Activated CD8-positive, alpha-beta T cell treated with anti-CD3 and anti-CD28 coated beads for 36 hours (primary cell): ENCODE measurements at regions not wholly inside any gene's neighbourhood (a gene's known extent, or its start where the extent isn't known, plus 50 kb on each side); places are given as distances from the start of the nearest gene placed in this dataset.

Experiments used
- ATAC-seq: fragments of 200-7000 bp; cut with Tn5 transposase; one replicate; pipeline ENCODE4 v1.10.0; 2021; ENCODE audit warnings: mild to moderate bottlenecking, moderate library complexity
- CTCF ChIA-PET: fragments of 350-600 bp; sonication (Branson Sonifier 250); formaldehyde crosslinking; loops from one replicate; lab custom pipeline; 2021; ENCODE audit warnings: antibody characterized with exemption; lab: Charles Lee
- POLR2A ChIA-PET: fragments of 350-600 bp; sonication (Branson Sonifier 250); formaldehyde crosslinking; loops from one replicate; lab custom pipeline; 2021; ENCODE audit warnings: antibody characterized with exemption; lab: Charles Lee
- DNase-seq: peaks from one replicate; pipeline ENCODE4 v3.0.0-alpha.2; 2020
- H3K27ac Mint-ChIP-seq: one replicate; pipeline ENCODE4 v1.8.0; 2021; ENCODE audit warnings: mild to moderate bottlenecking, mixed read lengths
- H3K27me3 Mint-ChIP-seq: one replicate; pipeline ENCODE4 v1.8.0; 2021; ENCODE audit warnings: mixed read lengths
- H3K36me3 Mint-ChIP-seq: one replicate; pipeline ENCODE4 v1.8.0; 2021; ENCODE audit warnings: low read depth, mixed read lengths
- H3K4me1 Mint-ChIP-seq: one replicate; pipeline ENCODE4 v1.8.0; 2021; ENCODE audit warnings: low read depth, mixed read lengths
- H3K4me3 Mint-ChIP-seq: one replicate; pipeline ENCODE4 v1.8.0; 2021; ENCODE audit warnings: mild to moderate bottlenecking, moderate library complexity, mixed read lengths
- H3K9me3 Mint-ChIP-seq: one replicate; pipeline ENCODE4 v1.8.0; 2021; ENCODE audit warnings: mixed read lengths
- intact Hi-C: fragments of 100-400 bp; cut with micrococcal nuclease; formaldehyde crosslinking; loops from one replicate; pipeline ENCODE4 v1.10.0; 2022
- TF ChIP-seq, protein P1 (sequence below): fragments of 200-600 bp; IDR thresholded peaks from one replicate; pipeline ENCODE4 v1.8.0; 2022; ENCODE audit warnings: antibody characterized with exemption, mild to moderate bottlenecking

DNA sequence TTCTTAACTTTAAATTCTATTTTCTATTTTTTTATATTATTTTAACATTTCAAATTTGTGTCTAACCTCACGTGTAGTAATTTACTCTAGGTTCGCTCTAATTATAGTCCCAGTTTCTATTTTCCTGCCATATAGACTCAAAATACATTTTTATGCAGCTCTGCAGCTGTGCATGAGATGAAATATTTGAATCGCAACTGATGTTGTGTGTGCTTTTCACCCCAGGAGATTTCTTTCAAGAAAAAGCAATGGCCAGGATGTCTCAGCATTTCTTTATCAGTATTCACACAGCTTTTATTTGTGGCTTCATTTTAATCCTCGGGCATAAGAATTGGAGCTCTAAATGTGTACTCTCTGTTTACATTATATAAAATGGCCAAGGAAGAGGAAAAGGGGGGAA, 157.6 kb downstream of the HDGFL1 start:
- Mint-ChIP-seq H3K27ac (no peak overlapping the region), H3K27me3 (no peaks in the 10 kb centered on the region), H3K36me3 (no peaks in the 10 kb centered on the region), H3K4me1 (no peaks in the 10 kb centered on the region), H3K9me3 (peaks cover 3% of the 10 kb centered on the region), H3K4me3 (no peak overlapping the region)
- POLR2A ChIA-PET = no interaction called here
- intact Hi-C loops = no loop called here
- CTCF ChIA-PET = interaction anchor here (0.6 kb wide), 1 partner anchor 9 kb away, joined by 4 read pairs; no protein-coding TSS in a partner anchor
- ATAC-seq (no peak), DNase-seq (no peak)
- TF ChIP-seq, protein P1, sequence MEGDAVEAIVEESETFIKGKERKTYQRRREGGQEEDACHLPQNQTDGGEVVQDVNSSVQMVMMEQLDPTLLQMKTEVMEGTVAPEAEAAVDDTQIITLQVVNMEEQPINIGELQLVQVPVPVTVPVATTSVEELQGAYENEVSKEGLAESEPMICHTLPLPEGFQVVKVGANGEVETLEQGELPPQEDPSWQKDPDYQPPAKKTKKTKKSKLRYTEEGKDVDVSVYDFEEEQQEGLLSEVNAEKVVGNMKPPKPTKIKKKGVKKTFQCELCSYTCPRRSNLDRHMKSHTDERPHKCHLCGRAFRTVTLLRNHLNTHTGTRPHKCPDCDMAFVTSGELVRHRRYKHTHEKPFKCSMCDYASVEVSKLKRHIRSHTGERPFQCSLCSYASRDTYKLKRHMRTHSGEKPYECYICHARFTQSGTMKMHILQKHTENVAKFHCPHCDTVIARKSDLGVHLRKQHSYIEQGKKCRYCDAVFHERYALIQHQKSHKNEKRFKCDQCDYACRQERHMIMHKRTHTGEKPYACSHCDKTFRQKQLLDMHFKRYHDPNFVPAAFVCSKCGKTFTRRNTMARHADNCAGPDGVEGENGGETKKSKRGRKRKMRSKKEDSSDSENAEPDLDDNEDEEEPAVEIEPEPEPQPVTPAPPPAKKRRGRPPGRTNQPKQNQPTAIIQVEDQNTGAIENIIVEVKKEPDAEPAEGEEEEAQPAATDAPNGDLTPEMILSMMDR = no peak

DNA sequence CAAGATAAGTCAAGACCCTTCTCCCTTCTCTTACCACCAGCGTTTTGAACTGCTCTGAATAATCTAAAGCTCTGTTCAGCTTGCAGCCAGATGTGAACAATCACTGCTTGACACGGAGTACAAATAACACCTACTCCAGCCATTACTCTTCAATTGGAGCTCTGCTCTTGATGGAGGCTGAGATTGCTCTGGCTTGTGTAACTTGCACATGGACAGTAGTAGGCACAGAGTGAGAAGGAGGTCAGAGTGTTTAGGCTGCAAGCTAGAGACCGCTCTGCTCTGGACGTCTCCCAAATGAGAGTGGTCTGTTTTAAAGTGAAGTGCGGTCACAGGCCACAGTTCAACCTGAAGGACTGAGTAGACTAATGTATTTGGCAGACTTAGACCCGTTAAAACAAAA, 158.3 kb downstream of the HDGFL1 start:
- CTCF ChIA-PET = no interaction called here
- Mint-ChIP-seq H3K27me3 (peaks cover 4% of the 10 kb centered on the region), H3K27ac (no peak overlapping the region), H3K36me3 (no peaks in the 10 kb centered on the region), H3K4me3 (no peak overlapping the region), H3K9me3 (peaks cover 2% of the 10 kb centered on the region), H3K4me1 (no peaks in the 10 kb centered on the region)
- ATAC-seq (no peak), DNase-seq (no peak)
- intact Hi-C loops = no loop called here
- TF ChIP-seq, protein P1 = no peak
- POLR2A ChIA-PET = interaction anchor here (0.7 kb wide), 1 partner anchor 18 kb away, joined by 3 read pairs; no protein-coding TSS in a partner anchor

DNA sequence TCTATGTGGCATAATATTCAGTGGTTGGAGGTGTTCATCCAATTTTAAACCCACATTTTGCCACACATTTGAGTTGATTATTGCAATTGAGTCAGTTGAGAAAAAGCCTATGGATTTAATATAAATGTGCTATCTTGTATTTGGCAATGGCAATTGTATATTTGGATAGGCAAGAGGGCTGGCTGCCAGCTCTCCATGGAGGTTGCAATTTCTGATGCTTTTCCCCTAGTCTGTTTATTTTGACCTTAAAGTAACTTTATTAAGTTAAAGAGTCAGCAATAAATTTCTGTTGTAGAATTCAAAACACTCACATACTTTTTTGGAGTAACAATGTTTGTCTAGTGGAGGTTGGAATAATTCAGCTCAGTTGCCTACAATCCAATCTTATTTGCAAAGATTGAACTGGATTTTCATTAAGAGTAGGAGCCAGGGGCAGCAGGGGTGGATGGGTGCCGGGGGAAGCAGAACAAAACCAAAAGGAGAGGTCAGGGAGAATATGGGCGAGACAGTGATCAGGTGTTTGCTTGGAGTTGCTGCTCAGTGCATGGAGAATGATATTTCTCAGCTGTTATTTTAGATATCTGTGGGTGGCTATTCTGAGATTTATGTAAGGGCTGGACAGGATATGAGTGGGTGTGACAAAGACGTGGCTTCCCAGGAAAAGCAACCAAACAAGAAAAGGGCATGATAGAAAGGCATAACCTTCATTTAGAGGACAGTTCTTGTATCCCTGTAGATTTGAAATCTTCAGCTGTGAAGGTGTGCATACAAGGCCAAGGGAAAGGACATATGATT, 163.0 kb downstream of the HDGFL1 start:
- H3K4me3 Mint-ChIP-seq = no peak overlapping the region
- ChIA-PET POLR2A (no interaction called here), CTCF (interaction anchor here (0.5 kb wide), 1 partner anchor 26 kb away, joined by 3 read pairs; no protein-coding TSS in a partner anchor)
- H3K4me1 Mint-ChIP-seq = no peaks in the 10 kb centered on the region
- peaks cover 4% of the 10 kb centered on the region for H3K27me3 Mint-ChIP-seq
- DNase-seq = no peak
- TF ChIP-seq, protein P1 = no peak
- no peaks in the 10 kb centered on the region for H3K9me3 Mint-ChIP-seq
- no peak for ATAC-seq
- intact Hi-C loops = no loop called here
- H3K27ac Mint-ChIP-seq = no peak overlapping the region
- H3K36me3 Mint-ChIP-seq = no peaks in the 10 kb centered on the region

DNA sequence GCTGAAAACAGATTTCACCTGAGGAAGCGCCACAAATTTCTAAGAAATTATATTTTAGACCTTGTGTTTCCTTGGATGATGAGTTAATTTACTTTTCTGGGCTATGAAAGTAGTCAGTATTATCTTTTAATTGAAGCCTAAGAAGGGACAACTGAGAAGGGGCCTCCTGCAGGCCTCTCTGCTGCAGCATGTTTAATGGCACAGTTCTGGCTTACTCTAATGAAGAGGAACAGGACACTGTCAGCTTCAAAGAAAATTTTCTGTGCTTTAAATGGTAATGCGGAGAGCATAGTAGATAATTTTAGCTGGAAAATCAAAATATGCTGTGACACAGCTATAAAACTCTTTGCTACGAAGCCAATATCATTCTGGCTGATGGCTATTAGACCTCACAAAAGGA, 167.4 kb downstream of the HDGFL1 start:
- CTCF ChIA-PET = no interaction called here
- intact Hi-C loops = no loop called here
- DNase-seq (no peak), ATAC-seq (no peak)
- Mint-ChIP-seq H3K27me3 (peaks cover 4% of the 10 kb centered on the region), H3K27ac (no peak overlapping the region), H3K36me3 (no peaks in the 10 kb centered on the region), H3K9me3 (no peaks in the 10 kb centered on the region), H3K4me3 (no peak overlapping the region), H3K4me1 (no peaks in the 10 kb centered on the region)
- TF ChIP-seq, protein P1 = no peak
- POLR2A ChIA-PET = no interaction called here

DNA sequence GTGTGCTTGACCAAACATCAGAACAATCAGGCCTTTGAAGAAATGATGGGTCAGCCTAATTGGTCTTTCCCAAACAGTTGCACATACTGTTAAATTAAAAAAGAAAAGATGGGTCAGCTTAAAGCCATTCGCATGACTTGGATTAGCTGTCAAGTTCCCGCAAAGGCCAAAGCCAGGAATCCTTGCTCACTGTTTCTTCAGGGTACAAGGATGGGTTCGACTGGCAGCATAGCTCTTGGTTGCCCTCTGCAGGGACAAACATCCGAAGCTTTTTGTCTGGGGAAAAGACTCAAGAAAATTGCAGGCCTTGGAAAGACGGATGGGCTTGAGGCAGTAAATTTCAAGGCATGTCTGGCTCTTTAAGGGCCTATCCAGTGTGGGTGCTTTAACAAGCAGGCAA, 168.0 kb downstream of the HDGFL1 start:
- TF ChIP-seq, protein P1 = no peak
- intact Hi-C loops = no loop called here
- ATAC-seq (no peak), DNase-seq (no peak)
- H3K4me1 Mint-ChIP-seq = no peaks in the 10 kb centered on the region
- peaks cover 3% of the 10 kb centered on the region for H3K27me3 Mint-ChIP-seq
- no peak overlapping the region for H3K4me3 Mint-ChIP-seq
- no peaks in the 10 kb centered on the region for H3K9me3 Mint-ChIP-seq
- H3K27ac Mint-ChIP-seq = no peak overlapping the region
- ChIA-PET CTCF (no interaction called here), POLR2A (no interaction called here)
- H3K36me3 Mint-ChIP-seq = no peaks in the 10 kb centered on the region
